ENCODE measurements at regions not wholly inside any gene's neighbourhood (a gene's known extent, or its start where the extent isn't known, plus 50 kb on each side); places are given as distances from the start of the nearest gene placed in this dataset.

GRCh38 chr10:84038035-84038434 is 101.3 kb upstream of the GHITM start:
- no peak overlapping the region for H3K9ac ChIP-seq (replicated peaks; ENCODE audit: extremely low read depth, insufficient read depth, low read length)
- H4K20me1 ChIP-seq (replicated peaks; ENCODE audit: control insufficient read depth, extremely low read depth, insufficient read depth, low read length) = no peaks in the 10 kb centered on the region
- H3K4me1 ChIP-seq (ENCODE audit: control insufficient read depth, extremely low read depth, insufficient read depth, low read length) = no peaks in the 10 kb centered on the region
- no peak overlapping the region for H3K4me3 ChIP-seq (replicated peaks in 1 of 3; ENCODE audit: insufficient read depth in 1 of 3, low read depth in 1 of 3, low read length in 3 of 3)
- POLR2A ChIA-PET = no interaction called here
- CTCF ChIA-PET = interaction anchor here (1.1 to 3.5 kb wide), 2 partner anchors 9 to 11 kb away, joined by 3 to 16 read pairs; no protein-coding TSS in a partner anchor
- intact Hi-C loops (cut with micrococcal nuclease) = no loop called here
- no peak overlapping the region for H3K27ac ChIP-seq (ENCODE audit: insufficient read depth, low read depth, low read length)
- TF ChIP-seq EZH2 (IDR thresholded peaks at IDR 0.05; ENCODE audit: borderline replicate concordance, low read depth, low read length, severe bottlenecking) (no peak), JUN (IDR thresholded peaks at IDR 0.05; ENCODE audit: borderline replicate concordance, insufficient read depth, insufficient read length, low read depth) (no peak), GATA2 (IDR thresholded peaks at IDR 0.05; ENCODE audit: insufficient read depth, insufficient read length, low read depth, low read length) (no peak), FOS (IDR thresholded peaks at IDR 0.05; ENCODE audit: borderline replicate concordance, insufficient read depth, low read length) (no peak), MAX (IDR thresholded peaks at IDR 0.05; ENCODE audit: insufficient read depth, insufficient read length) (no peak), POLR2A (IDR thresholded peaks at IDR 0.05; ENCODE audit: low read depth, low read length) (no peak), MYC (IDR thresholded peaks at IDR 0.05; ENCODE audit: low read depth, low read length) (no peak), POLR2AphosphoS5 (IDR thresholded peaks at IDR 0.05; ENCODE audit: insufficient read depth, low read depth, low read length) (no peak), CTCF (IDR thresholded peaks at IDR 0.05; ENCODE audit: extremely low read depth in 1 of 2, insufficient read depth in 1 of 2, low read depth in 1 of 2, low read length in 2 of 2) (no peak)
- no peaks in the 10 kb centered on the region for H3K27me3 ChIP-seq (ENCODE audit: control insufficient read depth in 2 of 2, insufficient read depth in 2 of 2, low read length in 2 of 2)
- H2AFZ ChIP-seq (ENCODE audit: low read depth, low read length) = no peak overlapping the region
- no peaks in the 10 kb centered on the region for H3K9me1 ChIP-seq (replicated peaks; ENCODE audit: control insufficient read depth, extremely low read depth, insufficient read depth, low read length)
- no peaks in the 10 kb centered on the region for H3K79me2 ChIP-seq (ENCODE audit: control insufficient read depth, insufficient read depth, low read length)
- H3K36me3 ChIP-seq (ENCODE audit: control insufficient read depth in 2 of 2, extremely low read depth in 1 of 2, insufficient read depth in 2 of 2, low read length in 2 of 2) = no peaks in the 10 kb centered on the region
- DNase-seq (ENCODE audit: low read depth, low spot score) = no peak
- no peak for FAIRE-seq
- H3K9me3 ChIP-seq (replicated peaks; ENCODE audit: control insufficient read depth, insufficient read depth, low read length) = no peaks in the 10 kb centered on the region
- H3K4me2 ChIP-seq (ENCODE audit: insufficient read depth, low read length) = no peak overlapping the region
- no TSS peak for BruUV-seq (replicated peaks)
- dilution Hi-C loops (cut with MboI; ENCODE audit: extremely low pct_ligation_motif_present, low sequenced_read_pairs) = no loop called here

All from endothelial cell of umbilical vein (primary cell).